Mesenchymal stem cell (in vitro differentiated cells and primary cell): ENCODE measurements at regions not wholly inside any gene's neighbourhood (a gene's known extent, or its start where the extent isn't known, plus 50 kb on each side); places are given as distances from the start of the nearest gene placed in this dataset.

Source experiments
- DNase-seq: peaks from one replicate; pipeline ENCODE4 v3.0.0-alpha.2; 2013
- H2AFZ ChIP-seq: one replicate; pipeline ENCODE4 v1.6.1; 2013; ENCODE audit warnings: low read depth, mild to moderate bottlenecking, control low read depth, inconsistent platforms, low read length, moderate library complexity
- H2AK5ac ChIP-seq: 2 replicates; pipeline ENCODE4 v1.6.1; 2013; ENCODE audit warnings: low read length, moderate library complexity, mild to moderate bottlenecking, inconsistent platforms; ENCODE audit not compliant: severe bottlenecking
- H2BK120ac ChIP-seq: one replicate; pipeline ENCODE4 v1.6.1; 2013; ENCODE audit warnings: low read depth, mild to moderate bottlenecking, inconsistent platforms, low read length, moderate library complexity
- H2BK12ac ChIP-seq, 2 experiments: one replicate each; pipeline ENCODE4 v1.6.1; 2013; ENCODE audit warnings: inconsistent platforms in 2 of 2, low read length in 2 of 2, mild to moderate bottlenecking in 2 of 2, moderate library complexity in 2 of 2, control low read depth in 1 of 2
- H2BK15ac ChIP-seq: one replicate; pipeline ENCODE4 v1.6.1; 2013; ENCODE audit warnings: mild to moderate bottlenecking, low read depth, inconsistent platforms; ENCODE audit not compliant: poor library complexity, severe bottlenecking
- H2BK5ac ChIP-seq: 2 replicates; pipeline ENCODE4 v1.6.1; 2013; ENCODE audit warnings: low read depth, mild to moderate bottlenecking, low read length, control low read depth, inconsistent platforms; ENCODE audit not compliant: poor library complexity, severe bottlenecking
- H3K14ac ChIP-seq, 2 experiments: one replicate each; pipeline ENCODE4 v1.6.1; 2013; ENCODE audit warnings: inconsistent platforms in 2 of 2, low read length in 2 of 2, control low read depth in 1 of 2, mild to moderate bottlenecking in 1 of 2, moderate library complexity in 1 of 2
- H3K18ac ChIP-seq, 2 experiments: one replicate each; pipeline ENCODE4 v1.6.1; 2013; ENCODE audit warnings: inconsistent platforms in 2 of 2, low read length in 2 of 2, control low read depth in 1 of 2, low read depth in 1 of 2, mild to moderate bottlenecking in 1 of 2
- H3K23ac ChIP-seq, 2 experiments: one replicate each; pipeline ENCODE4 v1.6.1; 2013; ENCODE audit warnings: inconsistent platforms in 2 of 2, low read length in 2 of 2, mild to moderate bottlenecking in 2 of 2, moderate library complexity in 2 of 2, control low read depth in 1 of 2
- H3K27ac ChIP-seq: 2 replicates; pipeline ENCODE4 v1.5.1; 2013; ENCODE audit warnings: mild to moderate bottlenecking, moderate library complexity, low read length, control low read depth, inconsistent platforms; ENCODE audit not compliant: poor library complexity, severe bottlenecking
- H3K27me3 ChIP-seq, 2 experiments: 2 replicates each; pipeline versions ENCODE4 v1.6.1 to v1.7.0; 2013; ENCODE audit warnings: low read length in 2 of 2, mild to moderate bottlenecking in 2 of 2, moderate library complexity in 2 of 2, control low read depth in 1 of 2, inconsistent platforms in 1 of 2; ENCODE audit not compliant: control insufficient read depth in 1 of 2, insufficient read depth in 1 of 2
- H3K36me3 ChIP-seq, 2 experiments: 2 replicates each; pipeline versions ENCODE4 v1.6.1 to v1.7.0; 2013; ENCODE audit warnings: low read length in 2 of 2, control low read depth in 1 of 2, inconsistent platforms in 1 of 2, low read depth in 1 of 2, mild to moderate bottlenecking in 1 of 2; ENCODE audit not compliant: insufficient read depth in 2 of 2, control insufficient read depth in 1 of 2
- H3K4ac ChIP-seq, 2 experiments: one replicate each; pipeline ENCODE4 v1.6.1; 2013; ENCODE audit warnings: inconsistent platforms in 2 of 2, low read length in 2 of 2, mild to moderate bottlenecking in 2 of 2, moderate library complexity in 2 of 2, control low read depth in 1 of 2, low read depth in 1 of 2
- H3K4me1 ChIP-seq: 2 replicates; pipeline ENCODE4 v1.6.1; 2013; ENCODE audit warnings: low read depth, low read length, control low read depth; ENCODE audit not compliant: control insufficient read depth, insufficient read depth
- H3K4me2 ChIP-seq: 2 replicates; pipeline ENCODE4 v1.6.1; 2013; ENCODE audit warnings: low read length, mild to moderate bottlenecking, inconsistent platforms; ENCODE audit not compliant: poor library complexity, severe bottlenecking
- H3K4me3 ChIP-seq, 2 experiments: 2 replicates each; pipeline versions ENCODE4 v1.5.1 to v1.7.0; 2013; ENCODE audit warnings: low read length in 2 of 2, mild to moderate bottlenecking in 2 of 2, control low read depth in 1 of 2, low read depth in 1 of 2; ENCODE audit not compliant: insufficient read depth in 1 of 2
- H3K79me1 ChIP-seq: replicated peaks from 2 replicates; pipeline ENCODE4 v1.6.1; 2013; ENCODE audit warnings: mild to moderate bottlenecking, control low read depth, low read length, inconsistent platforms; ENCODE audit not compliant: poor library complexity, severe bottlenecking
- H3K9ac ChIP-seq: 2 replicates; pipeline ENCODE4 v1.7.0; 2013; ENCODE audit warnings: mild to moderate bottlenecking, low read length, moderate library complexity
- H3K9me3 ChIP-seq: 2 replicates; pipeline ENCODE4 v1.7.0; 2013; ENCODE audit warnings: mild to moderate bottlenecking, low read length; ENCODE audit not compliant: control insufficient read depth
- H4K8ac ChIP-seq: one replicate; pipeline ENCODE4 v1.6.1; 2013; ENCODE audit warnings: inconsistent platforms, mild to moderate bottlenecking, low read length, moderate library complexity
- H4K91ac ChIP-seq: one replicate; pipeline ENCODE4 v1.6.1; 2013; ENCODE audit warnings: mild to moderate bottlenecking, low read length, inconsistent platforms
- WGBS: methylation state at CpG from one replicate; pipeline ENCODE4 v1.1.7; 2013; ENCODE audit warnings: mixed read lengths; 5-methylcytosine and 5-hydroxymethylcytosine counted together

- Histone ChIP-seq H2AFZ (no peak overlapping the region), H3K4me2 (no peak overlapping the region), H3K79me1 (no peaks in the 10 kb centered on the region), H3K4me1 (no peaks in the 10 kb centered on the region), H3K18ac (no peak overlapping the region), H3K14ac (no peak overlapping the region), H4K91ac (no peak overlapping the region), H3K27me3 (no peaks in the 10 kb centered on the region), H3K9ac (no peak overlapping the region), H3K36me3 (no peaks in the 10 kb centered on the region), H2BK12ac (no peak overlapping the region), H3K27ac (no peak overlapping the region), H3K4me3 (no peak overlapping the region), H2BK120ac (no peak overlapping the region), H3K23ac (no peak overlapping the region), H4K8ac (no peak overlapping the region), H3K4ac (no peak overlapping the region), H2AK5ac (no peak overlapping the region), H3K9me3 (peaks cover 16% of the 10 kb centered on the region), H2BK5ac (no peak overlapping the region), H2BK15ac (no peak overlapping the region)
- DNase-seq = no peak
- 68% methylated on average over 2 of the region's 2 CpGs for WGBS
Measured at GRCh38 chr20:12306107-12306506, 388.4 kb downstream of the BTBD3 start.

GRCh38 chr20:12311094-12311865, 393.6 kb downstream of the BTBD3 start:
- Histone ChIP-seq H2AK5ac (no peak overlapping the region), H3K79me1 (no peaks in the 10 kb centered on the region), H3K9ac (no peak overlapping the region), H3K36me3 (no peaks in the 10 kb centered on the region), H3K27ac (no peak overlapping the region), H3K9me3 (peaks cover 11% of the 10 kb centered on the region), H4K8ac (no peak overlapping the region), H4K91ac (no peak overlapping the region), H3K4ac (no peak overlapping the region), H3K4me1 (no peaks in the 10 kb centered on the region), H2BK15ac (no peak overlapping the region), H3K18ac (no peak overlapping the region), H3K23ac (no peak overlapping the region), H3K27me3 (no peaks in the 10 kb centered on the region), H2BK5ac (no peak overlapping the region), H2BK12ac (no peak overlapping the region), H2AFZ (no peak overlapping the region), H3K4me3 (no peak overlapping the region), H3K14ac (no peak overlapping the region), H2BK120ac (no peak overlapping the region), H3K4me2 (no peak overlapping the region)
- 70% methylated on average over 4 of the region's 6 CpGs for WGBS
- DNase-seq = no peak

GRCh38 chr20:12315652-12316051, 398.0 kb downstream of the BTBD3 start:
- no peak overlapping the region for H3K4ac ChIP-seq

GRCh38 chr20:12316794-12317193, 399.1 kb downstream of the BTBD3 start:
- Histone ChIP-seq H4K8ac (no peak overlapping the region), H4K91ac (no peak overlapping the region), H3K36me3 (no peaks in the 10 kb centered on the region), H3K79me1 (no peaks in the 10 kb centered on the region), H3K4me2 (no peak overlapping the region), H2AFZ (no peak overlapping the region), H3K4ac (no peak overlapping the region), H2AK5ac (no peak overlapping the region), H2BK120ac (no peak overlapping the region), H2BK15ac (no peak overlapping the region), H2BK12ac (no peak overlapping the region), H3K18ac (no peak overlapping the region), H3K14ac (no peak overlapping the region), H3K27ac (no peak overlapping the region), H3K23ac (no peak overlapping the region), H3K9ac (no peak overlapping the region), H2BK5ac (no peak overlapping the region), H3K9me3 (no peaks in the 10 kb centered on the region), H3K4me1 (no peaks in the 10 kb centered on the region), H3K4me3 (no peak overlapping the region), H3K27me3 (no peaks in the 10 kb centered on the region)
- WGBS = 89% methylated on average over 2 of the region's 2 CpGs
- DNase-seq = no peak

More at GRCh38 chr20:12315652-12316051, 398.0 kb downstream of the BTBD3 start:
- Histone ChIP-seq H2AK5ac (no peak overlapping the region), H3K27ac (no peak overlapping the region), H3K79me1 (no peaks in the 10 kb centered on the region), H3K14ac (no peak overlapping the region), H2AFZ (no peak overlapping the region), H2BK12ac (no peak overlapping the region), H3K27me3 (no peaks in the 10 kb centered on the region), H4K91ac (no peak overlapping the region), H3K4me3 (no peak overlapping the region), H3K4me2 (no peak overlapping the region), H3K18ac (no peak overlapping the region), H3K4me1 (no peaks in the 10 kb centered on the region), H2BK5ac (no peak overlapping the region), H4K8ac (no peak overlapping the region), H3K9ac (no peak overlapping the region), H3K9me3 (no peaks in the 10 kb centered on the region), H2BK15ac (no peak overlapping the region), H3K36me3 (no peaks in the 10 kb centered on the region), H2BK120ac (no peak overlapping the region), H3K23ac (no peak overlapping the region)
- DNase-seq = no peak
- no CpG with 5 or more reads among the region's 1 CpG for WGBS
